Hepatocyte (in vitro differentiated cells): ENCODE measurements at regions not wholly inside any gene's neighbourhood (a gene's known extent, or its start where the extent isn't known, plus 50 kb on each side); places are given as distances from the start of the nearest gene placed in this dataset.

Experiments
- DNase-seq: peaks from one replicate; pipeline ENCODE4 v3.0.0-alpha.2; 2016; ENCODE audit warnings: low spot score
- H2AFZ ChIP-seq: fragments of 200-600 bp; sonication (generic); 2 replicates; pipeline ENCODE4 v1.6.0; 2016; ENCODE audit warnings: antibody characterized with exemption, mild to moderate bottlenecking
- H3K27ac ChIP-seq: fragments of 200-600 bp; sonication (generic); 2 replicates; pipeline ENCODE4 v1.5.1; 2016; ENCODE audit warnings: mild to moderate bottlenecking
- H3K27me3 ChIP-seq: fragments of 200-600 bp; sonication (generic); 2 replicates; pipeline ENCODE4 v1.6.1; 2016
- H3K36me3 ChIP-seq: fragments of 200-600 bp; sonication (generic); replicated peaks from 2 replicates; pipeline ENCODE4 v1.5.1; 2016; ENCODE audit warnings: low read depth; ENCODE audit not compliant: insufficient read depth
- H3K4me1 ChIP-seq: fragments of 200-600 bp; sonication (generic); 2 replicates; pipeline ENCODE4 v1.5.1; 2016; ENCODE audit warnings: mild to moderate bottlenecking, moderate library complexity; ENCODE audit not compliant: insufficient read depth
- H3K4me2 ChIP-seq: fragments of 200-600 bp; sonication (generic); 2 replicates; pipeline ENCODE4 v1.6.0; 2016
- H3K4me3 ChIP-seq: fragments of 200-600 bp; sonication (generic); 2 replicates; pipeline ENCODE4 v1.5.1; 2016; ENCODE audit warnings: mild to moderate bottlenecking
- H3K79me2 ChIP-seq: fragments of 200-600 bp; sonication (generic); 2 replicates; pipeline ENCODE4 v1.6.0; 2017; ENCODE audit warnings: mild to moderate bottlenecking
- H3K9me2 ChIP-seq: fragments of 200-600 bp; sonication (generic); replicated peaks from 2 replicates; pipeline ENCODE4 v1.6.0; 2017; ENCODE audit warnings: mild to moderate bottlenecking; ENCODE audit not compliant: insufficient read depth
- H3K9me3 ChIP-seq: fragments of 200-600 bp; sonication (generic); 2 replicates; pipeline ENCODE4 v1.5.1; 2016; ENCODE audit warnings: low read depth, mild to moderate bottlenecking
- H4K20me1 ChIP-seq: fragments of 200-600 bp; sonication (generic); 2 replicates; pipeline ENCODE4 v1.6.0; 2016; ENCODE audit warnings: mild to moderate bottlenecking; ENCODE audit not compliant: insufficient read depth, poor library complexity, severe bottlenecking
- CTCF ChIP-seq: fragments of 200-600 bp; sonication (generic); IDR thresholded peaks from 2 replicates; pipeline ENCODE4 v1.5.1; 2016; ENCODE audit warnings: antibody characterized with exemption, mild to moderate bottlenecking; ENCODE audit not compliant: poor library complexity
- EZH2 ChIP-seq: fragments of 200-600 bp; sonication (generic); IDR thresholded peaks from 2 replicates; pipeline ENCODE4 v1.6.1; 2016; ENCODE audit warnings: antibody characterized with exemption, mild to moderate bottlenecking, borderline replicate concordance
- EZH2phosphoT487 ChIP-seq: fragments of 200-600 bp; sonication (generic); IDR thresholded peaks from one replicate; pipeline ENCODE4 v1.6.1; 2018; ENCODE audit warnings: antibody characterized with exemption, mild to moderate bottlenecking, low read depth, moderate library complexity; ENCODE audit not compliant: unreplicated experiment, severe bottlenecking
- WGBS: methylation state at CpG from one replicate; pipeline ENCODE4 v1.1.6; 2016; ENCODE audit warnings: low lambda C conversion rate; ENCODE audit errors: missing lambda C conversion rate; 5-methylcytosine and 5-hydroxymethylcytosine counted together

GRCh38 chr11:105524286-105524685, 85.6 kb upstream of the GRIA4 start:
- H3K36me3 ChIP-seq: no peaks in the 10 kb centered on the region
- no peak overlapping the region for H3K4me3 ChIP-seq
- 76% methylated on average over 3 of the region's 3 CpGs for WGBS
- no peak overlapping the region for H3K27ac ChIP-seq
- H3K4me2 ChIP-seq: no peak overlapping the region
- H3K9me3 ChIP-seq: no peaks in the 10 kb centered on the region
- no peaks in the 10 kb centered on the region for H4K20me1 ChIP-seq
- H3K79me2 ChIP-seq: no peaks in the 10 kb centered on the region
- H3K27me3 ChIP-seq: no peaks in the 10 kb centered on the region
- H2AFZ ChIP-seq: no peak overlapping the region
- no peaks in the 10 kb centered on the region for H3K4me1 ChIP-seq
- no peaks in the 10 kb centered on the region for H3K9me2 ChIP-seq
- TF ChIP-seq EZH2 (no peak), CTCF (no peak), EZH2phosphoT487 (no peak)
- no peak for DNase-seq

GRCh38 chr11:105520706-105521345, 89.0 kb upstream of the GRIA4 start:
- H2AFZ ChIP-seq: no peak overlapping the region
- H3K4me2 ChIP-seq: no peak overlapping the region
- no peaks in the 10 kb centered on the region for H4K20me1 ChIP-seq
- no peaks in the 10 kb centered on the region for H3K9me3 ChIP-seq
- no peaks in the 10 kb centered on the region for H3K4me1 ChIP-seq
- TF ChIP-seq CTCF (no peak), EZH2 (no peak), EZH2phosphoT487 (no peak)
- no peak for DNase-seq
- H3K27me3 ChIP-seq: no peaks in the 10 kb centered on the region
- H3K4me3 ChIP-seq: no peak overlapping the region
- no peaks in the 10 kb centered on the region for H3K79me2 ChIP-seq
- no peaks in the 10 kb centered on the region for H3K36me3 ChIP-seq
- 86% methylated on average over 4 of the region's 4 CpGs for WGBS
- no peaks in the 10 kb centered on the region for H3K9me2 ChIP-seq
- no peak overlapping the region for H3K27ac ChIP-seq

- no peak for DNase-seq
- TF ChIP-seq CTCF (no peak), EZH2 (no peak), EZH2phosphoT487 (no peak)
- no peak overlapping the region for H3K27ac ChIP-seq
- no peaks in the 10 kb centered on the region for H3K9me3 ChIP-seq
- no peak overlapping the region for H3K4me3 ChIP-seq
- H3K27me3 ChIP-seq: no peaks in the 10 kb centered on the region
- H2AFZ ChIP-seq: no peak overlapping the region
- H3K9me2 ChIP-seq: no peaks in the 10 kb centered on the region
- H4K20me1 ChIP-seq: no peaks in the 10 kb centered on the region
- no peaks in the 10 kb centered on the region for H3K36me3 ChIP-seq
- no peak overlapping the region for H3K4me2 ChIP-seq
- H3K79me2 ChIP-seq: no peaks in the 10 kb centered on the region
- H3K4me1 ChIP-seq: no peaks in the 10 kb centered on the region
- WGBS: 63% methylated on average over 5 of the region's 5 CpGs
Observed at GRCh38 chr11:105507496-105508254, 102.2 kb upstream of the GRIA4 start.
